HS-5 (cell line): ENCODE measurements at regions not wholly inside any gene's neighbourhood (a gene's known extent, or its start where the extent isn't known, plus 50 kb on each side); places are given as distances from the start of the nearest gene placed in this dataset.

Experiments used
- DNase-seq: peaks from one replicate; pipeline ENCODE4 v3.0.0-alpha.2; 2012; ENCODE audit warnings: low read depth

DNA sequence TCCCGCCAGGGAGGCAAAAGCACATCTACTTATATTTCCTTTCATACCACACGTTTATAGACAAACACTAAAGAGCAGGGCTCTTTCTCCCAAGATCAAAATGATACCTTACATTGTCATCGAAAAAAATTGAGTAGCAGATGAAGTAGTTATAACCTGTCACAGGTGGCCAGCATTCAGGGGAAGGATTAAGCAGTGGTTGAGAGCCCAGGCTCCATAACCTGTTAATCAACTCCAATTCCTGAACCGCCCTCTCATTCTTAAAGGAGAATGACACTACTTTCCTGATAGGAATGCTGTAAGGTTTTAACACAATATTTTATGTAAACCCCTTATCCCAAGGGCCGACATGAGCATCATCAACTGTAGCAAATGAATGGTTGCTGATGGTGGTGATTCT lies 268.9 kb upstream of the KCNIP4 start:
- no peak for DNase-seq

DNA sequence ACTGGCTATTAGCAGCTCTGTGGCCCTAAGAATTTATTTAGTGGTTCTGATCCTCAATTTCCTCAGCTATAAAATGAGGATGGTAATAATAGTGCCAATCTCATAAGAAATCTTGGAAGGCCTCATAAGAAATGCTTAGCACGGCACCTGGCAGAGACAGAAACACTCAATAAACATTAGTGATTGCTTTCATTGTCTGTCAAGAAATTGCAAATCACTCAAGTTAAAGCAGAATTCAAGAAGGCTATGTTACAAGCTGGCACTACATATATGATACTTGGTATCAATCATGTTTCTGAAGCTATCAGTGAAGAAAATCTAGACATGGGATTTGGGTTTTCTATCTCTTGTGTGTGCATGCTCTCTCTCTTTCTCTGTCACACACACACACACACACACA lies 267.7 kb upstream of the KCNIP4 start:
- no peak for DNase-seq

DNA sequence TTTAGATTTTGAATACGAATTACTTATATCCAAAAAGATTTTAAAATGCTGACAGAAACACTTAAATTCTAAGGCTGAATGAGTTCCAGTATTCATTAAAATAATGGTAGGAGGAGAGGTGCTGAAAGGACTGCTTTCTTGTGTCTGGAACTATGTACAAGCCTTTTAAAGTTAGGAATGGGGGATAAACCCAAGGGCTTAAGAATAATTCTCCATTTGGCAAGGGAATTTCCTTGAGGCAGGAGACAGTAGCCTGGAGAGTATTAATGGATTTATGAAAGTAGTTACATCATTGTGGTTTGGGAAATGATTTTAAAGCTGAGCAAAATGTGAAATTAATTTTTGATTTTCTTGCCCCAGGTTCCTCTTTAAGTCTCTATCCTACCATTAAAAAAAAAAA lies 266.5 kb upstream of the KCNIP4 start:
- DNase-seq = no peak

DNA sequence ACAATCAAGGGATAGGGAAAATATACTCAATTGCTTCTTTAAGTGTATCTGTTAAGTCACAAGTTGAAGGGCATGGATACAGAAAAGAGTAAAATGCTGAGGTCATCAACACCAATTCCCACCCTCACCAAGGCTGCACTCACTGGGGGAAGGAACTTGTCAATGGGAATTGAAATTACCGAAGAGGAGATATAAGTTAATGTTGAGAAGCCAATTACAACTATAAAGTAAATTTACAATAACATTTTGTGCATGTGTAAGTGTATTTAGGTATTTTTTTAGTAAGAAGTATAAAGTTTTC lies 255.1 kb upstream of the KCNIP4 start:
- no peak for DNase-seq

DNA sequence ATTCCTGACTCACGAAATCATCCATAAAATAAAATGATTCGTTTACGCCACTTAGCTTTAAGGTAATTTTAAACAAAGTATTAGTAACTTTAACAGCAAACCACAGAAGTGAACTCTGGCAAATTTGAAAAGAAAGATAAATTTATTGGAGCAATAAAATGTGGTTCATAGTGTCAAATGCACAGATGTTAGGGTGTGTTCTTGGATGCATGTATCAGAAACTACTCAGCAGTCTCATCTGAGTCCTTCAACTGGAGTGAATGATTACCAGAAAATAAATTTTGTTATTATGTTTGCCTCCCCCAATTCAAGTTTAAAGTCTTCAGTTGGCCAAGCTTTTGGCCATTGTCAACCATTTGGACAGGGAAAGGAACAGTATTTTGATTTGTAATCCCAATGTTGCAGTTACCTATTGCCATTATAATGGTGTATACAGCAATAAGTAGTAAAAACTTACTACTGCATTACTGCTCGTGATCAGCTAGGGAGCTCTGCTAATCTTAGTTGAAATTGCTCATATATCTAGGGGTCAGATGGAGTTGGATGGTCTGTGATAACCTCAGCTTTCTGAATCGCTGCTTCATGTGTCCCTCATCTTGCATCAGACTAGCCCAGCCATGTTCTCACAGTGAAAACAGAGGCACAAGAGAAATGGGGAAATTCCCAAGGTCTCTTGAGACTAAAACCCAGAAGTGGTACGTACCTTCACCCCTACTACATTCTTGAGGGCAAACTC lies 254.6 kb upstream of the KCNIP4 start:
- DNase-seq = no peak

DNA sequence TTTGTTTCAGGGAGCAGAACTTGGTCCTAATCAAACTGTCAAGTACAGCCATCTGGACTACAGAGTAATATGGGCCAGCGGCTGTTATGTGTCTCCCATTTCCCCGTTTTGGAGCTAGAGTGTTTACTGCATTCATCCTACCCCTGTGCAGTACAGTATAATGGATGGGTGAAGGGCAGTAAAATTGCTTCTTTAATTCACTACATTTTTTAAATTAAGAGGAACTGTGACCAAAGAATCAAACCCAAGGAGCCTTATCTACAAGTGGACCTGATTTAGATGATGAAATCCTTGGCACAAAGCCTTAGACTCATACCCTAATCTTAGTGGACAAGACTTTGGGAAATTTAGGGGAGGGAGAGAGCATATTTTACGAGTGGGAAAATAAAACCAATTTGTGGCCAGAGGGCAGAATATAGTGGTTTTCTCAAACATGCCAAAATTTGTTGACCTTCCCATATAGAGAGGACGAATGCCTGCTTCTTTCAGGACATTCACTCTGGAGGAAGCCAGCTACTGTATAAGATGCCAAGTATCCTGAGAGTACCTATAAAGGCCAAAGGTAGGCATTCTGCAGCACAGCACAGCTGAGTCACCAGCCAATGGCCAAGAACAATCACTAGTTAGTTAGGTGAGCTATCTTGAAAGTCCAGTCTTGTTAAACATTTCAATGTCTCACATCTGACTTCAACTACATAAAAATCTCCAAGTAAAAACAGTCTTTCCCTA lies 253.8 kb upstream of the KCNIP4 start:
- DNase-seq = no peak

DNA sequence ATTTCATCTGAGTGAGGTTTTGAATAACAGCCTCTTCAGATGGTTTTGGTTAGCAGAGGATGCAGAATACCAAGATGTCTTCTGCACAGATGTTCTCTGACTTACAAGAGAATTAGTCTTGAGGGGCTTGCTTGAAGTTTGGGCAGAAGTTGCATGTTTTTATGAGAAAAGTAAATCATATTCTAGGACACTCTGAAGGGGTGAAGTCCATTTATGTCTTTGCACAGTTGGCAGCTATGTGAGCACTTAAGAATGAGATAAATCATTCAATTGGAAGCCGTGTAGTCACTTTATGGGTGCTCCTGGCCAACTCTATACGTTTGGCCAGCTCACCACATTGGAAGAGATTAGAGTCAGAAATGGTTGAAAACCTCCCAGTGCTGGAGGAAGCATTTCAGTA lies 252.7 kb upstream of the KCNIP4 start:
- DNase-seq = no peak

DNA sequence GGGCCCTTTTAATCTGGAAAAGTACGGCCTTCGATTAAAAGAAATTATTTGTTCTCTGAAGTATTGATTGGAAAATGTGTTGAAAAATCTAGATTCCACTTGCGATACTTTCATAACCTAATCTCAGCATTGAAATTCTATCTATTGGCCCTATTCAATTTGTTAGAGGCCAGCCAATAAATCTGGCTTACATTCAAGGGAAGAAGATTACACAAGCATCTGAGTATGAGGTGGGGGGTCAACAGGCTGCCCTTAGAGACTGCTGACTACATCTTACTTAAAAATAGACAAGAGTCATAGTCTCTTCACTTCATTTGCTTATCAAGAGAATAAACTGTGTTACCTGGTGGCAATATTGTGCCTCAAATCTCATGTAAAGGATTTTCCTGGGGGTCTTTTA lies 248.0 kb upstream of the KCNIP4 start:
- DNase-seq = no peak

DNA sequence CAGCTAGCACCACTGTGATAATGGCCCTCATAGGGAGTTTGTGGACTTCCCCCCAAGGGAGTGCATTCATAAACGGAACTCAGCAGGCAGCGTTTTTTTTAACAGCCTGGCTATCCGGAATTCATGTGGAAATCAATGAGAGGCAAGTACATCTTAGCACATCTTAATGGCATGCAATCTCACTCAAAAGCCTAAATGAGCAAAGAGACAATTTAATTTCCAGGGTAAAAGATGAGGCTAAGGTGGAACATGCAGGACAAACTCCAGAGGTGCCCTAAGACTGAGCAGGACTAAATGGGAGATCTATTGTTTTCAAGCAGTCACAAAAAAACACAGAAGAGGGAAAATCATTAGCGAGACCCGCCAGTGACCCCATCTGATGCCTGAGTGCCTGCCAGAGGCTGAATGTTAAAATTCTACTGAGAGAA lies 243.5 kb upstream of the KCNIP4 start:
- DNase-seq = no peak

DNA sequence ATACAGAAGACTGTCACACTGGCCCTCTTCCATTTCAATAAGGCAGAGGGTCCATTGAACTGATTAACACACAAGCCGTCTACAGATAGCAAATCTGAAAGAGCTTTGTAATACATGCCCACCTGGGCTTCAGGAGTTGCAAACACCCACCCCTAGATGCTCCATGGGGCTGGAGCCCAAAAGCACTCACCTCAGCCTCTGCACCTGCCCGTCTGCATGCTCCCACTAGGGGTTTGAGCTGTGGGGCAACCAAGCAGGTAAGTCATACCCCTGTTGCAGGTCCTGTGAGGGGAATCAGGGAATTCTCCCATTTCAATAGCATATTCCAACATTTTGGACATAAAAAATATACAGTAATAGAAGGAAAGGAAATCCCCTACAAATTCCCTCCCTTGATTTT lies 243.0 kb upstream of the KCNIP4 start:
- DNase-seq = no peak

DNA sequence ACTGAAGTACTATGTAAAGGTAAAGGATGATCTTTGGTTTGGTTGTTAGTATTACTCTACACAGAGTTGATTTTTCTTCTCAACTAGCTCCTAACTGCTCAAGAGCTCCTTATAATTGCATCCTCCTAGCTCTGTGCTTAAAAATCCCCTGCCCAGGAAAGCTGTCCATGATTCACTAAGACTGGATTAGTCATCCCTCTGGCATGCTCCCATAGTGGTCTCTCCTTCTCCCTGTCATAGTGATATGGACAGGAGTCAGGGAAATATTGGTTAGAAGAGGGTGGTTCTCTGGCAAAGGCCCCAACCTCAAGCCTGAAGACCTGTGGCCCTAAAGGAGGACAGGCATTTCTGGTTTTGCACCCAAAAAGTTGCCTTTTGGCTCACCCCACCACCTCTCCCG lies 242.3 kb upstream of the KCNIP4 start:
- peak; percentile 81 for DNase-seq

DNA sequence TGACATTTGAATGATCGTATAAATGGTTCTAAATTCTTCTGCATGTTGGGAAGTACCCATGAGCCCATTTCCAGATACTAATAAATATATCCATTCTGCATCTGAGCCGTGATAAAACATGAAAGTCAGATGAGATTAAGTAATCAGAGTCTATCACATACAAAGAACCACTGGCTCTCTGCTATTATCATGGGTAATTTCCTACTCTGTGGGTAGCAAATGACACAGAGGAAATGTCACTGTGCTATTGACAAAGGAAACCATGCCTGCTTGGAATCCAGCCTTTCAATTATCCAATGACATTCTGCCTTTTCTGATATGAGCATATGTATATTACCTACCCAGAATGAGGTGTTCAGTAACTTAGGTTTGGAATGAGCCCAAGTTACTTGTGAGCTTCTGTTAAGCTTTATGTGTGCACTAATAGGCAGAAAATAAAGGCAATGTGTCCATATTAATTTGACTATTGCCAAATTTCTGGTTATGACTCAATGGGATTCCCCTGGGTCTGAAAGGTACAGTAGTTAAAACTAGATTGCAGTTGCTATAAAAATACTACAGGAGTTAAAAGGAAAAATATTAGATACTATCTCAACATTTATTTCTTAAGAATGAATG lies 238.7 kb upstream of the KCNIP4 start:
- DNase-seq = no peak

DNA sequence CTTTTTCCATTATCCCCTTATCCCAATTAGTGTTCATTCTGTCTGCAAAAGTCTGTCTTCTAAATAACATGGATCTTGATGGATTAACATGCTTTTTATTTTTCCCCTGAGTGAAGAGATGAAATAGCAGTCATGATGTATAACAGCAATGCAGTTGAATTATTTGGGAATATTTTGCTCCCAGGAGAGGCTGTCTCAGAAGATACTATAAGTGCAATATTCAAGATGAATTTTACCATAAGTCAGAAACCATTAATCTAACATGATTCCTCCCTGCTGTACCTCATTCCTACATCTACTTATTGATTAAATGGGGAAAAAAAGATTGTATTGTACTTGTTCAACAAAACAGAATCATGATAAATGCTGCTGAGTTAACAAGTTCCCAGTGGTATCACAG lies 233.2 kb upstream of the KCNIP4 start:
- DNase-seq = no peak

DNA sequence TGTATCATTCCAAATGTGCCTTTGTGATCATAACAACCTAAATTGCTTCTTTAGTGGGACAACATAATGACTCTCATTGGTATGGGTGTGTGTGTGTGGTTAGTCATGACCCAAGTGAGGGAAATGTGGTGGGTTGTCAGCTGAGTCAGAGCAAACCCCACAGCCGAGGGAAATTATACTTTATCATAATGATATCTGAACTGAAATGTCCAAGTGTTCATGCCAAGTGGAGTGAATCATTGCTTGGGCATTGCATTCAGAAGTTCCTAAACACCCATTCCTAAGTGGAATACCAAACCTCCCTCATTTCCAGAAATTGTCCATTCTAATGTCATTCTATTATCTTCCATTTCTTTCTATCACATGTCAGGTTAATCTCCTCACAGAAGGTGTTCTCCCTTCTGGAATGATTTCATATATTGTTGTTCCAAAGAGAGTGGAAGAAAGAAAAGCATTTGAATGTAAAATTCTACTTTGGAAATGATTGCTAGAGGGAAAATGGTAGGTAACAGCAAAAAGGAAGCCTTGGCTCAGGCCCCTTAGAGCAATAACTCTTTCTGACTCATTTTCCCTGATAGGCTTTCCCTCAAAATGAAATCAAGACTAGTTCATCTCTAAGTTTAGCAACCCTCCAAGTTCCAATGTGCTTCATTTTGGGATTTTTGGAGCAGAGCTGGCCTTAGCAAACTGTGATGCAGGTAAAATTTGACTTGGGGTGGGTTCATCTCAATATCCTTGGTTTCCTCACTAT lies 230.7 kb upstream of the KCNIP4 start:
- DNase-seq = peak; percentile 90

DNA sequence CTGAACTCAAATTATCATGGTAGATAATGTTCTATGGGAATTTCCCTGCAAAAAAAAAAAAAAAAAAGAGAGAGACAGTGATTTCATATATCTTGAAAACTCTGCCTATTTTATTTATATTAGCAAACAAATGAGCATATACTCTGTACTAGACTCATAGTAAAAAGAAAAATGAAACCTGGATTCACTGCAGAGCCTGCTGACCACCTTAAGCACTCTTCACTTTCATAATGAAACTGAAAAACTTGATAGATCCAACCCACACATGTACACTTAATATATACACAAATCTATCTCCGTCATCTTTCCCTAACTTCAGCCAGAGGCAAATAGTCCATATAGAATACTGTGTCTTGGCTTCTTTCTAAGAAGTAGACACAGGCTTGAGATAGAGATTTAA lies 226.1 kb upstream of the KCNIP4 start:
- no peak for DNase-seq

DNA sequence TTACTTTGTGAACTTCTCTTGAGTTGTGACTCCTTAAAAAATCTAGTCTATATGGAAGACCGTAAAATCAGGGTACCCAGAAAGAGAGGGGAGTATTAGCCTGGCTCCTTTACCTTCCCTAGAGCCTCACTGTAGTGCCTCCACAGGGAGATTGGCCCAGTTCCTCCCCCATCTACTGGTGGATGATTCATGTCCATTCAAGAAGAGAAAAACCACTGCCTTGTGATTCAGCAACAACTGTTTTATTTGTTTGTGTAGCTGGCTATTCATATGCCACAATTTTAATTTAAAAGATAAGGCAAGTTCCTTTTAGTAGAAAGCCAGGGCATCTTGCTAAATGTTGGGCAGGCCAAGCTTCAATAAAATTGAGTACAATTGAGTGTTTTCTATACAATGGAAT lies 221.8 kb upstream of the KCNIP4 start:
- DNase-seq = peak; percentile 38

DNA sequence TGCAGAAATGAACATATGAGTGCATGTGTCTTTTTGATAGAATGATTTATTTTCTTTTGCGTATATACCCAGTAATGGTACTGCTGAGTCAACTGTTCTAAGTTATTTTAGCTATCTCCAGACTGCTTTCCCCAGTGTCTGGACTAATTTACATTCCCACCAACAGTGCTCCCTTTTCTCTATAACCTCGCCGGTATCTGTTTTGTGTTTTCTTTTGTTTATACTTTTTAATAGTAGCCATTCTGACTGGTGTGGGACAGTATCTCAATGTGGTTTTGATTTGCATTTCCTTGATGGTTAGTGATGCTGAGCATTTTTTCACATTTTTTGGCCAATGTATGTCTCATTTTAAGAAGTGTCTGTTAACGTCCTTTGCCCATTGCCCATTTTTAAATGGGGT lies 218.6 kb upstream of the KCNIP4 start:
- DNase-seq = no peak

DNA sequence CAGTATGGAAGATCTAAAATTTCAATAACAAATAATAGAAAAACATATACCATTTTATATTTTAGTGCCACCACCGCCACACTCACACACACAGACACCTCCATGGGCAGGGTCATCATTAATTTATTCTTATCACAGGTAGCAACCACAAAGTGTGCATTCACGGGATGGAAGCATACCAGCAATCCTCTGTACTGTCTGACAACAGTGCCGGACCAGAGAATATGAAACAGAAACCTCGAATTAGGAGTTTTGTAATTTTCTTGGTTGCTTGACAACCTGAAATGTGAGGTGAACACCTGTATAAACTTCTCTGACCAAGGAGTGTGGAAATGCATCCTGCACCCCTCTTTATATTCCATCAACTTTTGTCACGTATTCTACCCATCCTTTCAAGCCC lies 213.9 kb upstream of the KCNIP4 start:
- no peak for DNase-seq

DNA sequence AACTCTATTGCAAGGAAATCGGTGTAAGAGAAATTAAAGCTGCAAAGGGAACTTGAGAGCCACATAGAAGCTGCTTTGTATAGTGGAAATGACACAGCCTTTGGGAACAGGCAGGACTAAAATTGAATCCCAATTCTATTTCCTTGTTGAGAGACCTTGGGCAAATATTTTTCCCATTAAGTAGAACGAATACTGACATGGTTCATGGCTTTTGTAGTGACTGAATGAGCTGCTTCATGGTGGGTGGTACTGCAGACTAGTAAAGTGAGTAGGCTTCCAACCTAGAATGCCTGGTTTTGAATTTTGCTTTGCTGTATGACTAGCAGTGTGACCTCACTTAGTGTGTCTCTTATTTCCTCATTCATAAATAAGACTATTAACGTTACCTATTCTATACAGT lies 182.2 kb upstream of the KCNIP4 start:
- DNase-seq = no peak

DNA sequence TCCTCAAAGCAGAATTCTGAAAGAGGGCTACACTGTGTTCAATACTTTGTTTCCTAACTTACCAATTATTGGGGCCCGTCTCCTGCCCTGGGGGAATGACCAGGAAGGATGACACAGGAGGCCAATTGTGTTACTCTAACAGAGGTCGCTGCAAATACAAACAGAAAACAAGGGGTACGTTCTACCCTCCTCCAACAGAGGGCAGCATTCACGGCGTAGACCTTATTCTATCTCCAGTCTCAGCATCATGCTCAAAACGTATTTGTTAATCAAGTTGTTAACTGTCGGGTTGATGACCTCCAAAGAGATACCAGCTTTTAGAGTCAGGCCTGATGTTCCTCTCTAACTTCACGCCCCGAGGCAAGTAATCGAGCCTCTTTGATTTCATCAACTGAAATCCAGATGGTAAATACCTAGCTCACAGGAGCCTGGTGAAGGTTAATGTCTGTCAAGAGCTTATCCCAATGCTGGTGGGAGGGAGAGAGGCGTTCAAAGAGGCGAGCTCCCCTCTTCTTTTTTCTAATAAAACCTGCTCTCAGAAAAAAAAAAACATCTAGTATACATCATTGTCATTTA lies 181.0 kb upstream of the KCNIP4 start:
- DNase-seq = no peak

DNA sequence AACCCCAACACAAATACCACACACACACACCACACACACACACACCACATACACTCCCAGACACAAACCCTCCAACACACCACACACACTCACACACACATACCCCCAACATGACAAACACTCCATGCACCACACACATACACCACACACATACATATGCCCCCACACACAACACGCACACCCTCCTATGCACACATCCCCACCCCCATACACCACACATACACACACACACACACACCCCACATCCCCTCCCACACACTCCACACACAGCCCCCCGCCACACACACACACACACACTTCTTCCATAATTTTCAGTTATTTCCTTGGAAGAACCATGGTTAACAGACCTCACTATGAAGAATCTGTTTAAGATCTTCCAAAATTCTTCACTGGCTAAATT lies 173.5 kb upstream of the KCNIP4 start:
- DNase-seq = no peak

DNA sequence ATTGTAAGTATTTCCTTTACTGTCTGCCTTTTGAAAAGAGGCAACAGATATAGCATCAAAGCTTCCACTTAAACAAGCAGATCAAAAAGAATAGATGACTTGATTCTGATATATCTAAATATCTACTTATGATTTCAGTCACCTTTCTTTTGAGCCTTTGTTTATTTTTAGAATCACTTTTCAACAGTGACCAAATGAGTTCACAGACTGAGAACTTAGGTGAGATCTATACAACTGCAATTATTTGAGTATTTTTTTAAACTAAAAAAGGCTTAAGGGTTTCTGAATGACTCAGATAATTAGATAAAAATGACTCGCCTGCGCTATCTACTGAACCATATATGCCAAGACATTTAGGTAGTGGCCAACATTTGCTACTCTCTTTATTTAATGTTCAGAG lies 166.7 kb upstream of the KCNIP4 start:
- DNase-seq = no peak

DNA sequence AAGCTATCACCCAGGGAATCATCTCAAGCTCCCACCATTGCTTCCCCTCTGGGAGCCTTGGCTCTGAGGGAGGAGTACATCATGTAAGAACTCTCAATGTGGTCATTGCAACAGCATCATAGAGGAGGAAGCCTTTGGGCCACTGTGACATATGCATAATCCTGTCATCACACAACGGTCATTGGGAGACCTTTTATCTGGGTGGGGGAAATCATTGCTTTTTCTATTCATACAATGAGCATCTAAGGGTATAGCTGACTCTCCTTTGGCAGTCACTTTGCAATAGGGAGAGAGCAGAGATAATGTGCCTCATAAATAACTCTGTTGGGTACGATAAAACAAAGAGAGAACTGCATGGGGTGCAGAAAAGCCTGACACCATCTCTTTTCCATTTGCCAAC lies 155.2 kb upstream of the KCNIP4 start:
- no peak for DNase-seq
